ENCODE measurements at regions not wholly inside any gene's neighbourhood (a gene's known extent, or its start where the extent isn't known, plus 50 kb on each side); places are given as distances from the start of the nearest gene placed in this dataset.

GRCh38 chr6:19682859-19683258 is 154.3 kb upstream of the ID4 start:
- TF ChIP-seq SUZ12 (IDR thresholded peaks at IDR 0.05; ENCODE audit: extremely low read depth, insufficient read depth, insufficient read length) (no peak), YY1 (IDR thresholded peaks at IDR 0.05; ENCODE audit: insufficient read depth, insufficient read length) (no peak), ZNF274 (IDR thresholded peaks at IDR 0.05; ENCODE audit: low read depth, low read length) (no peak)

Data from NT2/D1 (cell line).